ENCODE measurements at regions not wholly inside any gene's neighbourhood (a gene's known extent, or its start where the extent isn't known, plus 50 kb on each side); places are given as distances from the start of the nearest gene placed in this dataset.

DNA sequence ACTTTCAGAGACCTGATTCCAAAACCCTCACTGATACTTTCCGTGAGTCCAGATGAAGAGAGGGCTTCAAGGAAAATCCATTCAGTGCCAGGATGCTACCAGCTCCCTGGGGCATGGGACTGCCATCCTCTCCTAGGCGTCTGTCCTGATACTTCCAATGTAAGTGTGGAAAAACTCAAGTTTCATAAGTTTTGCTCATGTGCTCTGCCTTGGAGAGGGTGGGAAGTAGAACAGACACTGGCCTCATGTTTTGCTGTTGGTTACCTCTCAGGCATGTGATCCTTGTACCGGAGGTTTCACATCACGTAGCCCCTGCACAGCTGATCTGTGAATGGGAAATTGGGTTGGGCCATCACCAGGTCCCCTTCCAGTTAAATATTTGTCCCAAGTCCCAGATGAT lies 517.1 kb downstream of the RPS24 start:
- WGBS (ENCODE audit: insufficient coverage, low coverage, low lambda C conversion rate, missing lambda C conversion rate) = 82% methylated on average over 4 of the region's 4 CpGs
- ATAC-seq = peak in 1 of 4 donors; percentile 14
- no peak for DNase-seq
- H3K36me3 ChIP-seq = no peaks in the 10 kb centered on the region
- TF ChIP-seq POLR2A (IDR thresholded peaks at IDR 0.05) = no peak
- TF ChIP-seq, protein P1, sequence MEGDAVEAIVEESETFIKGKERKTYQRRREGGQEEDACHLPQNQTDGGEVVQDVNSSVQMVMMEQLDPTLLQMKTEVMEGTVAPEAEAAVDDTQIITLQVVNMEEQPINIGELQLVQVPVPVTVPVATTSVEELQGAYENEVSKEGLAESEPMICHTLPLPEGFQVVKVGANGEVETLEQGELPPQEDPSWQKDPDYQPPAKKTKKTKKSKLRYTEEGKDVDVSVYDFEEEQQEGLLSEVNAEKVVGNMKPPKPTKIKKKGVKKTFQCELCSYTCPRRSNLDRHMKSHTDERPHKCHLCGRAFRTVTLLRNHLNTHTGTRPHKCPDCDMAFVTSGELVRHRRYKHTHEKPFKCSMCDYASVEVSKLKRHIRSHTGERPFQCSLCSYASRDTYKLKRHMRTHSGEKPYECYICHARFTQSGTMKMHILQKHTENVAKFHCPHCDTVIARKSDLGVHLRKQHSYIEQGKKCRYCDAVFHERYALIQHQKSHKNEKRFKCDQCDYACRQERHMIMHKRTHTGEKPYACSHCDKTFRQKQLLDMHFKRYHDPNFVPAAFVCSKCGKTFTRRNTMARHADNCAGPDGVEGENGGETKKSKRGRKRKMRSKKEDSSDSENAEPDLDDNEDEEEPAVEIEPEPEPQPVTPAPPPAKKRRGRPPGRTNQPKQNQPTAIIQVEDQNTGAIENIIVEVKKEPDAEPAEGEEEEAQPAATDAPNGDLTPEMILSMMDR (IDR thresholded peaks at IDR 0.05) = no peak
- H3K27ac ChIP-seq = no peak overlapping the region
- intact Hi-C loops (cut with DNase I) = no loop called here
- no peak overlapping the region for H3K4me3 ChIP-seq
- no peaks in the 10 kb centered on the region for H3K27me3 ChIP-seq
- no peaks in the 10 kb centered on the region for H3K9me3 ChIP-seq
- peaks cover 0 to 8% (median 3%) of the 10 kb centered on the region in 4 donors for H3K4me1 ChIP-seq

DNA sequence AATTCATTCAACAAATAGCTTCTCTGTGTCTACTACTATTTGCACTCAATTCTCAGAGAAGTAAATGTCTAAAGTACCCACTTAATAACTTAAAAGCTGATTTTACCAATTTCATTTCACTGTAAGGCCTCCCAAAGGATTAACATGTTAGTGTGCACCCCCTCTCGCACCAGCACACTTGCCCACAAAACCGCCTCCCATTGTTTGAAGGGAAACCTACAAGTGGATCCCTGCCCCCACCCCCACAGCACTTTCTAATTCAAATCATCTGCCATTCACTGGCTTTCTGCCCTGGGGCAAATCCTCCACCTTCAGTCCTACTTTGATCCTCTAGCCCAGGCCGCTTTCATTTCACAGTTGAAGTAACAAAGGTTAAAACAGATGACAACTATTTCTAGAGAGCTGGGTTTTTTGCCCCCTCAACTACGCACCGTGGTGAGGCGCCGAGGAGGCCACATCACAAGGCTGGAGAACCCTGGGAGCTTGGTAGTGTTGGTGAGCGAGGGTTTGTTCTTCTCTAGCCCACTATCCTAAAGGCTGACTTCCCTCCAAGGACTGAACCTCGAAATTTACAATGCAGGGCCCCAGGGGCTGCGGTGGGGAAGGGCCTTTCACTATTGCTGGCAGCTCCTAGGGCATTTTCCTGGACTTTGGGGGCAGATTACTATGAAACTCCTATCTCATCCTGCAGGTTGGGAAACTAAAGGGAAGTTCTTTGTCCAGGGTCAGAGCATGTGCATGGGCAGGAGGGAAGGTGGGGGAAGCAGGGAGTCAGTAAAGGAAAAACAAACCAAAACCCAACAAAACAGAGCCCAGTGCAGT lies 517.4 kb upstream of the ZMIZ1 start:
- no peaks in the 10 kb centered on the region for H3K27me3 ChIP-seq
- ATAC-seq = peak; percentile 47 to 77 (median 68)
- no peaks in the 10 kb centered on the region for H3K9me3 ChIP-seq
- no peak overlapping the region for H3K4me3 ChIP-seq
- intact Hi-C loops (cut with DNase I) = no loop called here
- no peaks in the 10 kb centered on the region for H3K36me3 ChIP-seq
- 64% methylated on average over 3 of the region's 10 CpGs for WGBS (ENCODE audit: insufficient coverage, low coverage, low lambda C conversion rate, missing lambda C conversion rate)
- no peak for TF ChIP-seq POLR2A (IDR thresholded peaks at IDR 0.05)
- TF ChIP-seq, protein P1 (IDR thresholded peaks at IDR 0.05) = no peak
- peaks cover 0 to 8% (median 3%) of the 10 kb centered on the region in 4 donors for H3K4me1 ChIP-seq
- peak in 1 of 3 donors; percentile 54 for DNase-seq
- no peak overlapping the region for H3K27ac ChIP-seq

DNA sequence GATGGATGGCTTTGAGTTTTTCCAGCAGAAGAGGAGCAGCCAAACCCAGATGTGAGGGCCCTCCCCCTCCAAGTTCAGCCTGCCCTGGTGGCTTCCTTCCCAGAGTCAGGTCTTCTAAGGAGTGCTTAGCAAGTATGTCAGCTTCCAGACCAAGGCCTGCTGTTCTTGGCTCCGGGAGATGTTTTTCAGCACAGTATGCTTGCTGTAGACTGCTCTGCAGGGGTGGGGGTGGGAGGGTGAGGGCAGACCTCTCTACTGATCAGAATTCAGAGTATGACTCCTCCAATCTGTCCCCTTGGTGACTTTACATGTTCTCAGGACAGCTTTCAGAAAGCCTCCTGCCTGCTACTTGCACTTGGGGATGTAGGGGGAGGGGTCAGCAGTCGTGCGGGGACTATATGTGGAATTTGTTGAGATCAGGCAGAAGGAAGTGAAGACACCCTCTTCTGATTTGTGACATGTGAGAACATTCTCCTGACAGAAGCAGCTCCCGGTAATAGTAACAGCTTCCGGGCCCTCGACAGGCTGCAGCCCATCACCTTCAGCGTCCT lies 516.4 kb upstream of the ZMIZ1 start:
- Histone ChIP-seq H3K9me3 (no peaks in the 10 kb centered on the region), H3K36me3 (no peaks in the 10 kb centered on the region), H3K27me3 (no peaks in the 10 kb centered on the region), H3K4me3 (no peak overlapping the region), H3K4me1 (peaks cover 0 to 8% (median 3%) of the 10 kb centered on the region in 4 donors), H3K27ac (no peak overlapping the region)
- ATAC-seq (peak in 2 of 4 donors; percentile 43 to 44), DNase-seq (no peak)
- intact Hi-C loops (cut with DNase I) = no loop called here
- WGBS (ENCODE audit: insufficient coverage, low coverage, low lambda C conversion rate, missing lambda C conversion rate) = 42% methylated on average over 6 of the region's 7 CpGs
- TF ChIP-seq, protein P1 (IDR thresholded peaks at IDR 0.05) = no peak
- TF ChIP-seq POLR2A (IDR thresholded peaks at IDR 0.05) = no peak

DNA sequence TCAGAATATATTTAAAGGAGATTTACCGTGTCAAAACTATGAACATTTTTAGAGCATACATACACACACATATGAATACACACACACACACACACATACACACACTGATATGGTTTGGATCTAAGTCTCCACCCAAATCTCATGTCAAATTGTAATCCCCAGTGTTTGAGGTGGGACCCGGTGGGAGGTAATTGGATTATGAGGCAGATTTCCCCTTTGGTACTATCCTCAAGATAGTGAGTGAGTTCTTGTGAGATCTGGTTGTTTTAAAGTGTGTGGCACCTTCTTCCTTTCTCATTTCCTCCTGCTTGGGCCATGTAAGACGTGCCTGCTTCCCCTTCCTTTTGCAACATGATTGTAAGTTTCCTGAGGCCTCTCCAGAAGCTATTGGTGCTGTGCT lies 515.0 kb upstream of the ZMIZ1 start:
- no peak for TF ChIP-seq POLR2A (IDR thresholded peaks at IDR 0.05)
- TF ChIP-seq, protein P1 (IDR thresholded peaks at IDR 0.05) = no peak
- no peaks in the 10 kb centered on the region for H3K36me3 ChIP-seq
- no peaks in the 10 kb centered on the region for H3K27me3 ChIP-seq
- no peaks in the 10 kb centered on the region for H3K9me3 ChIP-seq
- intact Hi-C loops (cut with DNase I) = no loop called here
- whole genome bisulfite sequencing (ENCODE audit: insufficient coverage, low coverage, low lambda C conversion rate, missing lambda C conversion rate) = 75% methylated on average over 3 of the region's 3 CpGs
- H3K4me3 ChIP-seq = no peak overlapping the region
- no peak overlapping the region for H3K27ac ChIP-seq
- ATAC-seq (no peak), DNase-seq (no peak)
- H3K4me1 ChIP-seq = peaks cover 0 to 8% (median 3%) of the 10 kb centered on the region in 4 donors

All from right lobe of liver (tissue), 6 donors.